SK-MEL-5 (cell line): ENCODE measurements at regions not wholly inside any gene's neighbourhood (a gene's known extent, or its start where the extent isn't known, plus 50 kb on each side); places are given as distances from the start of the nearest gene placed in this dataset.

Experiments
- DNase-seq: peaks from one replicate; pipeline ENCODE4 v3.0.0-alpha.2; 2016; ENCODE audit warnings: low read depth, low spot score
- in situ Hi-C: cut with HindIII; loops from 2 replicates; pipeline ENCODE4 v1.10.0; 2016; ENCODE audit warnings: low sequenced_read_pairs, high pct_unique_total_duplicates, low pct_unique_long_range_greater_than_20kb

DNA sequence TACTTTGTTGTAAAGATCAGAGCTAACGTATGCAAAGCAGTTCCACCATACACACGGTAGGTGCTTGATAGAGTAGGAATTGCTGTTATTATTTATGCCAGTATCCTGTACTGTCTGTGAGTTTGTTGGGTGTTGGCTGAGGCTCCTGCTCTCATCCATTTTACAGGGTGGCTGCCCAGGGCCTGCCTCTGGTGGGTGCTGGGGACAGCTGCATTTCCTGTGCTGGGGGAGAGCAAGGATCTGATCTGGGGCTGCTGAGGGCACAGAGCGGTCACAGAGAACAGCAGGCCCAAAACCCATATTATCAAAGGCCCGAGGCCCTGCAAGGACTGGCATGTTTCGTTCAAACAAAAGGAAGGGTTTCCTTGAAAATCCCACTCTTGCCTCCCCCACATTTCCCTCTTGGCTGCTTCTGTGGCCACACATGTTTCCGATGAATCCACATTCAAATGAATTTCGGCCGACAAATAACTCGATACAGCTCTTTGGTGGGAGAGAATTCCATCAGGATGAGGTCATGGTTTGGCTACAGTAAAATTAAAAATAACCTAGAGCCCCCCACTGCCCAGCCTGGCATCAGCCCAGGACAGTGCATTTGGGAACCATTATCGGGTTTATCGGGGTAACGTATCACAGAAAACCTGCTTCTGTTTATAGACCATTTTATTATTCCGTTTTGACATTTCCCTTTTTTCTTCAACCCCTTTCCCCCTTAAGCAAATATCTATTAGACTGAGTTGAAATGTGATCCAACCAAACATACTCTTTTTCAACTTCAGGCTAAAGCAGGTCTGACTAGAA lies 143.4 kb downstream of the CYRIA start:
- in situ Hi-C loops: no loop called here
- no peak for DNase-seq

DNA sequence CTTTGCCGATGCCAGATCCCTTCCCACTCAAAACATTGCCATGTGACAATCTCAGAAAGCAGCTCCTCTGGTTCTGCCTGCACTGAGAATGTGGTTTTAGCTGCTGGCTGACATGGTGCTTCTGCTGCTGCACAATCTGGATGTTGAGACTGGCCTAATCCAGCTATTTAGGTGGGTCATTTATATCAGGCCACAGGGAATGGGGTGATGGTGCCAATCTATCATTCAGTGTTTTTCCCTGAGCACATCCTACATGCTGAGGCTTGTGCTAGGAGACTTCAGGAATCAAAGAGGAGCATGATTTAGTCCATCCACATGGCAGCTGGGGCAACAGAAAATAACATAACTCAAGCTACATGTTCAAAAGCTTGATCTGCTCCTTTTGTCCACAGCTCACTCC lies 144.7 kb downstream of the CYRIA start:
- no peak for DNase-seq
- in situ Hi-C loops: no loop called here

DNA sequence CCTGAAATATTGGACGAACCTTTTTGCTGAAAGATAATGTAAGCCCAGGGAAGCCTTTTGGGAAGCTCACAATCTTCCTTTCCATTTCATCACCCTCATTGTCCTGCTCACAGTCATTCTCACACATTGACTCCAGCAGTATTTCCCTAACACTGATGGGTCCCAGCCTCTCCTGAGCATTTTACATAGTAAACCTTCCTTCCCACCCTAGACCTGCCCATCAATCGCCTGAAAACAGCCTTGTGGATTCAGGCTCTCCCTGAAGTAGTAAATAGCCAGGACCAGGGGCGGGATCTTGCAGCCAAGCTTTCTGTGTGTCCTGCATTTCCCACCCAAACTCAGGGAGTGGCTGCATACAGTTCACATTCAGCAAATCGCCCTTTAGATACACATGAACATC lies 149.9 kb downstream of the CYRIA start:
- in situ Hi-C loops: no loop called here
- DNase-seq: no peak

DNA sequence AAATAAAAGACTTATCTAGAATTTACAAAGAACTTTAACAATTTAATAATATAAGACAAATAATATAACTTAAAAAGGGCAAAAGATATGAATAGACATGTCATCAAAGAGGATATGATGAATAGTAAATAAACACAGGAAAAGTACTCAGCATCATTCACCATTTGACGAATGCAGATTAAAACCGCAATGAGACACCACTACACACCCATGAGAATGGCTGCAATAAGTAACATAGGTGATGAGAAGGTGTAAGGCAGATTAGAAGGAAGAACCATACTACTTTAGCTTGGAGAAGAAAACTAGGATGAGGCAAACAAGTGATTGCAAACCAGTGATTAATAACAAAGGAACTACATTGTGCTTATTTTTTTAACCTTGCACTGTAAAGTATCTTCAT lies 152.0 kb downstream of the CYRIA start:
- DNase-seq: no peak
- in situ Hi-C loops: no loop called here

DNA sequence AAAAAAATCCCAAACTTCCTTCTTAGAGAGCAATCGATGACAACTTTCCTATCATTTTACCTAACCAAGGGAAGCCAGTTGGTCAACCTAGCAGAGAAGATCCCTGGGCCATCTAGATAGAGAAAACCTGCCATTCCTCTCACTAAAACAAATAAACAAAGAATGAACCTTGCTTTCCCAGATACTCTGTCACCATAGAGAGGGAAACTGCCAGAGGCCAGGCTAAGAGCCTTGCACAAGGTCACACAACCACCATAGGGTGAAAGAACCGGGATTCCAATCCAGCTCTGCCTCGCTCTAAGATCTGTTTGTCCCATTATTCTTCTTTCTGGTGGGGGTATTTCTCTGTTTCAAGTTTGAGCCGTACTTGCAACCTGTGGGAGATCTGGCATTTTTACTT lies 154.6 kb downstream of the CYRIA start:
- DNase-seq: no peak
- in situ Hi-C loops: no loop called here

DNA sequence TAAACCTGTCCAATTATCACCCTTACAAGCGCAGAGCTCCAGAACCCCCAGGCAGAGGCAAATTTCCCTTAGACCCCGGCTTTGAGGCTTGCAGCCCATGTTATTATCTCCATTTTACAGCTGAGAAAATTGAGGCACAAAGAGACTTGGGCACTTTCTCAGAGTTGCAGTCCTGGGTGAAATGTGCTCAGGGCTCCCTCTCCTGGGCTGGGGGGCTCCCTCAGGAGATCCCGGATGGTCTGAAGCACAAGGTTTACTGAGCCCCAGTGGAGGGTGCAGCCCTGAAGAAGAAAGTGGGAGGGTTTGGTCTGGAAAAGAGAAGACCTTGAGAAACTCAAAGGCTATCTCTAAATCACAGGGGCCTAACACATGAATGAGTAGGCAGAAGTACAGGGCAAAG lies 156.6 kb downstream of the CYRIA start:
- no peak for DNase-seq
- in situ Hi-C loops: no loop called here

DNA sequence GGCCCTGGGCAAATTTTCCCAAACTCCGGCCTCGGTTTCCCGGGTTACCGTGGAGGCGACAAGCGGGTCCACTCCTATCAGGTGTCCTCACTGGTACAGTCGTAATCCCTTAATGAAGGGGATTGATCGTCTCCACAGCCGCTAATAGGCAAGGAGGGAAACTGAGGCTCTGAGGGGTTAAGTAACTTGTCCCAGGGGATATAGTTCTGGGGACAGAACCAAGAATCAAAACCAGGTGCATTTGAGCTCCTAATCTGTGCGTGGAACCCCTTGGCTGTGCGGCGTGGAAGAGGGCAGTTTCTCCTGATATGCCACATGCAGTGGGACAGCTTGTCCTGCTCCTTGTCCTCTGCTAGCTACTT lies 157.2 kb downstream of the CYRIA start:
- in situ Hi-C loops: no loop called here
- DNase-seq: no peak

DNA sequence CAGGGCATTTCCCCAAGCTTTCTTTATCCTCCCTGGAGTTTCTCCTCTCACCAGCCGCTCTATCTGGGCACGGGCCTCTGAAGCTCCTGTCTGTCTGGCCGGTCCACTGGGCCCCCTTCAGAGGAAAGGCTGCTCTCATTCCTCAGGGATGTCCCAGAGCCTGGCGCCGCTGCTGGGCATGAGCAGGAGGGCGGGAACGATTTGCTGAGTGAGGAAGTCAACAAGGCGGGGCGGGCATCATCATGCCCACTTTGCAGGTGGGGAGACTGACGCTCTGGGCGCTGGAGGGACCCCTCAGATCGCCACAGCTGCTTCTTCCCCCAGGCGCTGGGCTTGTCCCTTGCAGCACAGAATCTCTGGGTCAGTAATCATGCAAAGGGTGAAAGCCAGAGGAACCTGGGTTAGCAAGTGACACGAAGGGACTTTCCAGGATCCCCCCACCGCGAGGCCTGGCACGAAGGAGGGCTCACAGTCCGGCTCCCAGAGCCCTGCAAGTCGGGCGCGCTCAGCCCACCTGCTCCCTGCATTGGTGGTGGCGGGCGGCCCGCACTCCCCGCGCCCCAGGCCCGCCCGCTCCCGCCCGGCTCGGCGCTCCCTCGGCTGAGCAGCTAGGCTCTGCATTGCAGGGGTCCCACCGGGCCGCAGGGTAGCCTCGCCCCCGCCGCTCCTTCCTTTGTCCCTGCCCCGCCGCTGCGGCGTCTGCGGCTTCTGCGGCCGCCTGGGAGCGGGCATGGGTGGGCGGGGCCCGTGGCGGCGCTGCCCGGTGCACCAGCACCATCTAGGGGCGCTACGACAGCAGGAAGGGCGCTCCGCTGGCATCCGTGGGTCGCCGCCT lies 157.8 kb downstream of the CYRIA start:
- DNase-seq: peak; percentile 51
- in situ Hi-C loops: no loop called here

DNA sequence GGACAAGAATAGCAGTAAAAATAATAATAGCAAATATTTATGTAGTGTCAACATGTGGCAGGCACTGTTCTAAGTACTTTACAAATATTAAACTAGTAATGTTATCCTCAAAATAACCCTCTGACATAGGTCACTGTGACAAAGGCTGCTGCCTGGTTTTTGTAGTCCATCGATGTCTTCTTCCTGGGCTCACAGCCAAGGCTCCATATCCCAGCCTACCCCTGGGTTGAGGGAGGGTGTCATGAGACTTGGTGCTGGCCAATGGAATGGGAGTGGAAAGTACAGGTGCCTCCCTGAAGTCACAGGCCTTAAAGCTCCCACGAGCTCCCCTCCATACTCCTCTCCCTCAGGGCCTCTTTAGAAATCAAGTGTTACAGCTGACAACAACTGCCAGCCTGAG lies 159.3 kb downstream of the CYRIA start:
- in situ Hi-C loops: no loop called here
- no peak for DNase-seq

DNA sequence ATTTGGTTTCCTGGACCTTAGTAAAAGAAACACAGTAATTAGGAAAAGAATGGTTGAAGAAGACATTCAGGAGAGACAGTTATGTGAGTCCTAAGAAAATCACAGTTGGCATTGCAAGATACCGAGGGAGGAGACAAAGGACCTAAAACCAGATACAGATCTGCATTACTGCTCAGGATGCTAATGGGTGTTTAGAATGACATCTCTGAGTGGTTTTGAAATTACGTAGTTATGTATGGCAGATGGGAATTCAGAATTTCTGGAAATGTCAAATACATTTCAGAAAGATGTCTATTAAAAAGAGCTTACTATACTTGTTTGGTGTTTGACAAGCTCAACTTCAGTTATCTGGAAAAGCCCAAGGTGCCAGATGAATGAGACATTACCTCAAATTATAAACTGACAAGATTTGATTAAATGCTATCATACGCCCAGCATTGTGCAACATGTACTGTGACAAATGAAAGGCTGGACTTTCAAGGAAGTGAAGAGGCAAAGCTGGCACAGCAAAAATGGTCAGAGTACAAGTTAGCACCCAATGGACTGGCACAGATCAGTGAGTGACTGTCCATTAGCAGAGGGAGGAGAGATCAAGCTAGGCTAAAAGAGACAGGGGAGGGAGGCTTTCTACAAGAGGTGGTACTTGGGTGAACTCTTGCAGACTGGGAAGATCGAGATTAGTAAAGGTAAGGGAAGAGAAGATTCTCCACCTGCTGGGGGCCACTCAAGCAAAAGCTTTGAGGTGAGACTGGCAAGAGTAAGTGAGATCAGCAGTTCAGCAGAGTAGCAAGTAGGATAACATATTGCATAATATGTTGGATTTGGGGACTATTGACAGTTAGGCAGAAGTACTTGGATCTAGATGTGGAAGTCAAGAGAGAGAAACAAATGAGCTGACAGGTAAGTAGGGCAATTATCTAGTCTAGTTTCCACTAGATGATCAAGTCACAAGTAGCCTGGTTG lies 168.9 kb downstream of the CYRIA start:
- in situ Hi-C loops: no loop called here

DNA sequence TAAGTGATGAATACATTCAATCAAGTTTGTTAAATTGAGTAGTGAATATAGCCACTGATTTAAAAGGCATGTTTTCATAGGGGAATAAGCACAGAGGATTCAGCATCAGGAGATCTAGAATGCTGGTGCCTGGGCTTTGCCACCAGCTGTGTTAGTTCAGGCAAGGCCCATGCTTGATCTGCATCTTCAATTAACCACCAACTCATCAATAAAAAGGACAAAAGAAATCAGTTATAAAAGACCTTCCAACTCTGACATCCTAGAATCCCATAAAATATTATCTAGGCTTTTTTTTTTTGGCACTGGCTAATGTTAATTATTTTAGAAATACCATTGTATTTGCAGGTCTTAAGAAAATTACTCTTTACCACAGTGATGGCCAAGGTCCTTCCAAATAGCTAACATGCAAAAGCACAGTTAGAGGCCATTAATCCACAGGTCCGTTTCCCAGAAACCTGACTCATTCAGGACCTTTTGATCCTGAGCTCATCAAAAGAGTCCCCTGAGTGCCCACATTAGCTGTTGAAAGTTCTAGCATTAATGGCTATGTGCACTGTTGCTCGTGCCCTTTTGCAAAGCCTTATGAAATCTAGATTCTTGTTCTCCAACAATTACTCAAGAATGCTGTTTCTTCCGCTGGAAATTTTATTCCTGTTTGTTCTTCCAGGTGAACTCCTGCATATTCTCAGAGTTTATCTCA lies 170.0 kb downstream of the CYRIA start:
- DNase-seq: no peak
- in situ Hi-C loops: no loop called here

More for the DNA sequence above, 168.9 kb downstream of the CYRIA start:
- no peak for DNase-seq

DNA sequence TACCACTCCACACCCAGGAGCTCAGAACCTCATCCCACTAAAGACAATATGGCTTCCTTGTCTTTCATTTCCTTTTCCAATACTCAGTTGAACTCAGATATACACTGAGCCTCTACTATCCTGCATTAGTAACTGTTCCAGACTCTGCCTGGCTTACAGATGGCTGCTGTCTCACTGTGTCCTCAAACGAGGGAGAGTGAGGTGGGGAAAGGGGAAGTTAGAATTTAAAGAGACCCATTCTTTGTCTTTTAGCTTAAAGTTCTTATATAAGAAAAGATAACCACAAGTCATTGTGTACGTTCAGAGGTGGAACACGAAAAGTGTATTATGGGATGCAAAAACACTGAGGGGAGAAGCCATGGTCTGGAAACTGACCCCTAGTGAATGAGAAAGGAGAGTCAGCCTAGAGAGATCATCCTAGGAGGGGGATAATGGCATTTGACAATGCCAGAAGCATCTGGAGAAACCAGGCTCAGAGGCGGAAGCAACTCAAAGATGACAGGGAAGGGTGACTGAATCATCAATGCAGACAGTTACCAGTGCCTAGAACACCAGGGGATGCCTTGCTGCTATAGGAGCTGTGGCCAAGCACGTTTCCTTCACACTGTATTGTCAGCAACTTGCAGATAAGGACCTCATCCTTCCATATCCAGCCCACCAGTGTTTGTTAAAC lies 170.7 kb downstream of the CYRIA start:
- DNase-seq: no peak
- in situ Hi-C loops: no loop called here

DNA sequence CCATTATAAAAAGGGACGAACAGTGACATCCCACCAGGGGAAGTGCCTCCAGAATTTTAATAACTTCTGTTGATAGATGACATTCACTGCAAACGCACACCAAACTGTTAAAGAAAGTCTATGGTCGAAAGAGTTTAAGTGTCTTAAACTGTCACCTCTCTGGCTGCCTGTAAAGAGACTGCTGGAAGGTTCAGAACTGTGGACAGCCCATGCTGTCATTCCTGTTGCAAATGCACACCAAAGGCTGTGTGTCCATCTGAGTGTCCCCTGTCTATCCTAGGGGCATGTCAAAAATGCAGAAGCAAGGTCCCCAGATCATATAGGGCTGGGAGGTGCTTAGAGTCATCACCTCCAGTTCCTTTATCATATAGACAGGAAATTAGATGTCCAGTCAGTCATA lies 171.8 kb downstream of the CYRIA start:
- in situ Hi-C loops: no loop called here
- DNase-seq: no peak

DNA sequence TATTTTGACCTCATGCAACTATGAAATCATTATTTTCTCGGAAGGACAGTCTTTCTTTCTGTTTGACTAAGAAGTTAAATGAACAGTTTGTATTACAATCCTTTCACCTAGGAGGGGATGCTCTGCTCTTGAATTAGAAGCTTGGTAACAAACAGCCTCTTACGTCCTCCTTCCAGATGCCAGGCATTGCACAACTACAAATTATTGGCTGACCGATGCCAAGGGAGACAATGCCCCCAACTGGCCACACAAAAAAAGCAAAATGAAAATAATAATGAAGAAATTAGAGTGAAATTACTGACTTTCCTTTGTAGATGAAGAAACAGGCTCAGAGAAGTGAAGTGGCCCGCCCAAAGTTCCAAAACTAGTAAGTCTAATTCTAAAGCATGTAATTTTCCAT lies 177.9 kb downstream of the CYRIA start:
- in situ Hi-C loops: no loop called here
- DNase-seq: peak; percentile 64

DNA sequence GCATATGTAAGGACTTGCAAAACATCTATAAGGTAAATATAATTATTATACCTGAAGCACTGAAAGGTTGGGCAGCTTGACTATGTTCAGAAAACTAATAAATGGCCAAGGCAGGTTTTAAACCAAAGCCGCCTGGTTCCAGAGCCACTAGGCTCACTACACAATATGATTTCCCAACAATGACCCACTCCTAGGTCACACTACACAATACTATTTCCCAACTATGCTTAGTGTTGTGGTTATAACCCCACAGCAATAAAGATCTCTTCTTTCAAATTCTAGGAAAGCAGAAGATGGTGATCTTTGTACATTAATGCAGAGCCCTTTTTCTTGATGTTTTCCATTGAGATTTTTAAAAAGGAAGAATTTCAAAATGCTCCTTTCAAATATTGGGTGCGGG lies 180.4 kb downstream of the CYRIA start:
- in situ Hi-C loops: no loop called here
- DNase-seq: no peak

DNA sequence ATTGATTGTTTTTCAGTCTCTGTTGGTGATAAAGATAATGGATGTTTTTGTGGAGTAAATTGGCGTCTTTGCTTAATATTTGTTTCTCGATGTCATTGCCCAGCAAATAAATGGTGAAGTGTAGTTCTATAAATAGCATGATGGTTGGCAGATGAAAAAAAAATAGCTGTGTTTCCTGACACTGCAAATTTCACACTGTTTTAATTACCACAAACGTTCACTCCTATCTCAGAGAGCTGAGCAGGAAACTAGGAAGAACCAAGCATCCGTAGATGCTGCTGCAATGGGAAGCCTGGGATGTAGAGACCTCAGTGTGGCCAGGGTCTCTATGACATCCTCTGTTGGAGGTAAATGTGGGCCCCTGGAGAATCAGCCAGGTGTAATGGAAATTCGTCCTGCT lies 183.2 kb downstream of the CYRIA start:
- in situ Hi-C loops: no loop called here
- DNase-seq: no peak

DNA sequence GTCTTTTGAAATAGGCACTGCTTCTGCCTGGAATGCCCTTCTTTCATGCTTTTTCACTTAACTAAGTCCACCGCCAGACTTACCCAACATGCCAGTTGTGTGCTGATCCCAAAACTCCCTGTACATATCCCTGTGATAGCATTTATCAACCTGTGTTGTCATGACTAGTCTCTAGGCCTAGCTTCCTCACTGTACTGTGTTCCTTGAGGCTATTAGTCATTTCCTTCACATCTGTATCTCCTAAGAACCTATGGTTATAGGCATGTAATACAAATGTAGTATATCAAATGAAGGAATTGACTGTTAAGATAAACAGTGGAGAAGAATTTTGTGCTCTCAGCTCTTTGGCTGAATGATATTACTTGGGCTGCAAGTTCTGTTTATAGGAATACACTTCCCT lies 184.3 kb downstream of the CYRIA start:
- DNase-seq: no peak
- in situ Hi-C loops: no loop called here
